Urothelium cell line (cell line): ENCODE measurements at regions not wholly inside any gene's neighbourhood (a gene's known extent, or its start where the extent isn't known, plus 50 kb on each side); places are given as distances from the start of the nearest gene placed in this dataset.
A peak's percentile ranks its signal among the peaks of the same experiment; 100 is the strongest.

Source experiments
- DNase-seq: peaks from one replicate; pipeline ENCODE4 v3.0.0; 2011; ENCODE audit warnings: low spot score, mixed read lengths
- FAIRE-seq: peaks from 2 replicates; lab custom pipeline; 2011; peaks lifted over from hg19 to GRCh38; lab: Jason Lieb, UNC

- FAIRE-seq (no peak), DNase-seq (no peak)
Measured at GRCh38 chr6:54629131-54629530, 217.4 kb upstream of the FAM83B start.

GRCh38 chr6:54632984-54633565 is 213.5 kb upstream of the FAM83B start:
- FAIRE-seq = no peak
- DNase-seq = no peak

DNA sequence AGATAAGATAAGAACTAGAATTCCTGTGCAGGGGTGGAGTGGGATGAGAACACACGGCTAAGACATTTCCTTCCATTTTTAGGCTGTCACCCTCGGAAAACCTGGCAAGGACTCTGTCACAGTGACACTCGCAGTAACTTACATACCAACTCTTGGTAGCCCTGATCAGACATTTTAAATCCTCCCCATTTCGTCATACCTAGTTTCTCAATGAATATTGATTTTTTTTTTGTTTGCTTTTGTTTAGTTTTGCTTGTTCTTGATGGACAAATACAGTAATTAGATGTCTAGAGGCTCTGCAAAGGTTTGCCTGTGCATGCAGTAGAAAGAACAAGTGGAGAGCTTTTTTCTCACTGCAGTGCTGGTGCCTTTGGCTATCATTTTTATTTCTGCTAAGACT is 213.0 kb upstream of the FAM83B start:
- no peak for FAIRE-seq

GRCh38 chr6:54640911-54641310 is 205.7 kb upstream of the FAM83B start:
- DNase-seq = no peak
- FAIRE-seq = no peak

More for the DNA sequence above, 213.0 kb upstream of the FAM83B start:
- no peak for DNase-seq

- DNase-seq = no peak
- no peak for FAIRE-seq
Measured at GRCh38 chr6:54646069-54646950, 200.3 kb upstream of the FAM83B start.

DNA sequence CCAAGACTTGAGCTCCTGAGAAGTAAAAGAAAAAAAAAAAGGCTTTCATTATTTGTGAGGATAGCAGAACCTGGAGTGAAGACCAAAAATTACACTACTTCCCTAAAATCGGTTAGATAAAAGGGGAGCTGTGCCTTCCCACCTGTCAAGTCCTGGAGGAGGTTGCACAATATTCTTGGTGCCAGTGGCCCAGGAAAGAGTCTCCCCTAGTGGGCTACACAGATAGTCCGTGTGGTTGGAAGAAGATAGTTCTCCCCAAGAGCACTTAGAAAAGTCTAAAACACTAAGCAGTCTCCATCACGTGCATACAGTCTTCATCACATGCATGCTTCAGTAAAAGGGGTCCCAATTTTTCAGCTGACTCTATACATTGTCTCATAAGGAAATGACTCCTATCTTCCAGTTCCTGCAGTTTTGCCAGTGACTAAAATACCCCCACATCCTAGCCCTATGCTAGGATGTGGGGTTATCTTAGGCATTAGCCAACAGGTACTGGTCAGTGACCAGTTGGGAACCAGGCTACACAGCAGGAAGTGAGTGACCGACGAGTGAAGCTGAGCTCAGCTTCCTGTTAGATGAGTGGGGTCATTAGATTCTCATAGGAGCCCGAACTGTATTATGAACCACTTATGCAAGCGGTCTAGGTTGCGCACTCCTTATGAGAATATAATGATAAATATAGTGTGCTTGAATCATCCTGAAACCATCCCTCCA is 199.5 kb upstream of the FAM83B start:
- DNase-seq (no peak), FAIRE-seq (no peak)

GRCh38 chr6:54654381-54654780 is 192.2 kb upstream of the FAM83B start:
- FAIRE-seq = no peak
- DNase-seq = no peak

DNA sequence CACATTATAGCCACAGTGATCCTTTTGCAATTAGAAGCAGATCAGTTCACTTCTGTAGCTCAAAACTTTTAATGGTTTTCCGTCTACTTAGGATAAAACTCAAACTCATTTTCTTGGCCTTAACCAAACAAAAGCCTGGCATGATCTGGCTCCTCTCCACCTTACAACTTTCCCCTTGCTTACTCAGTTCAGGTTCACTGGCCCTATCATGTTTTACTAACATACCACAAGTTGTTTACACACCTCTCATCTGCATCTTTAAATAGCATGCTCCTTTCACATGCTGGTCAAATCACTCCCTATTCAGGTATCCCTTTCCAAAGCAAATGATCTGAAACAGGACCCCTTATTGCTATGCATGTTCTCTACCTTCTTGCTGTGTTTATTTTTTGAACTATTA is 191.4 kb upstream of the FAM83B start:
- DNase-seq = no peak
- no peak for FAIRE-seq

- FAIRE-seq (peak; percentile 30), DNase-seq (no peak)
Measured at GRCh38 chr6:54665278-54665677, 181.3 kb upstream of the FAM83B start.

DNA sequence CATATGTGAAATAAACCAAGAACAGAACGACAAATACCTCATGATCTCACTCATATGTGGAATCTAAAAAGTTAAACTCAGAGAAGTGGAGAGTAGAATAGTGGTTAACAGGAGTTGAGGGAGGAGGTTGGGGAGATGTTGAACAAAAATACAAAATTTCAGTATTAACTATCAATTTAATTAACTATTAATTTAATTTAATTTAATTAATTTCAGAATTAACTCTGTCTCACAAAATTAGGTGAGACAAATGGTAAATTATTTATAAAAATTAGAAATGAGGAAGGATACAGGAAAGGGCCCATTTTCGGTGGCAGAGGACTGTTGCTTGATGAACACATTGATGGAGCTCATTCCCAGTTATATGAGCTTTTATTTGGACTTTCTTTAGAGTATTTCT is 166.0 kb upstream of the FAM83B start:
- FAIRE-seq (no peak), DNase-seq (no peak)

- FAIRE-seq (no peak), DNase-seq (no peak)
Measured at GRCh38 chr6:54681267-54681666, 165.3 kb upstream of the FAM83B start.

DNA sequence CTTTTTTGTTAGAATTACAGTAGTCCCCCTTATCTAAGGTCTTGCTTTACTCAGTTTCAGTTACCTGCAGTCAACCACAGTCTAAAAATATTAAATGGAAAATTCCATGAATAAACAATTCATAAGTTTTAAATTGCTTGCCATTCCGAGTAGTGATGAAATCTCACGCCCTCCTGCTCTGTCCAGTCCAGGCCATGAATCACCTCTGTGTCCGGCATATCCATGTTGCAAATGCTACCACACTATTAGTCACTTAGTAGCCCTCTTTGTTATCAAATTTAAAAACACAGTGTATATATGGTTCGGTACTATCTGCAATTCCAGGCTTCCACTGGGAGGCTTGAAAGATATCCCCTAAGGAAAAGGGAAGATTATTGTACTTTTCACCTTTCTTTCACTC is 164.6 kb upstream of the FAM83B start:
- DNase-seq (no peak), FAIRE-seq (no peak)

DNA sequence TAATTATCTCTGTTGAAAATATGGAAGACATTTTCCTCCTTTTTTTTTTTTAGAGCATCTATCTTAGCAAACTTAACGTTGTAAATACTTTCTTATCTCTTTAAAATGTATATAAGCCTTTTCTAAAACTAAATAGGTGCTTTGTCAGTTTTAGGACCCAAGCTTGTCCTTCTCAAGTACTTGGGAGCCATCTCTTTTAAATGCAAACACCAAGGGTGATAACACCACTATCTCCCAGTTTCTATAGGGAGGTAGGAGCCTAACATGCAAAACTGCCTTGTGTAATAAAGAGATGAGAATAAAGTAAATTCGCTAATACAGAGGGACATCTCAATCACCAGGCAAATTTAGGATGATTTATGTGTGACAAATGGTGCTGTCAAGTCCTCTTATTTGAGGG is 157.0 kb upstream of the FAM83B start:
- DNase-seq = no peak
- no peak for FAIRE-seq

- DNase-seq (no peak), FAIRE-seq (no peak)
Measured at GRCh38 chr6:54690596-54690995, 156.0 kb upstream of the FAM83B start.

DNA sequence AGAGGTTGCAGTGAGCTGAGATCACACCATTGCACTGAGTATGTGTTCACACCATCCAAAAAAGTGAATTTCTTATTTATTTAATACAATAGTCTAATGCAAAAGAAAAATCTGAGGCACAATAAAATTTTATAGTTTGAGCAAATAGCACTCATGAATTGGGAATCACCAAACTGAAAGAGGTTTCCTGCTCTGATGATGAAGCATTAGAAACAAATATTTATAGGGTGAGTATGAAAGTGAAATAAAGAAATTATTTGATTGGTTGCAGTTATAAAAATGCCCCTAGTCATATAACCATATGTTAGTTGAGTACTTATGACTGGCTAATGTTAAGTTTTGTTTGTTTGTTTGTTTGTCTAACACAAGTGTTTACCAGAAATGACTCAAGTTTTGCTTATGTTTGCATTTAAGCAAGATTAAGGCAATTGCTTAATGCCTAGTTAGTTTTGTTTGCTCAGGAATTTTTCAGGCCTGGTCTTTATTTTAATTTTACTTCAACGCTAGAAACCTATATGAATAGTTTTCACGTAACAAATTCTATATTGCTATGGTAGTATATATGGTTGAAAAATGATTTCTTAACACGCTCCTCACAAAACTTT is 151.5 kb upstream of the FAM83B start:
- FAIRE-seq (no peak), DNase-seq (no peak)

GRCh38 chr6:54695815-54696214 is 150.8 kb upstream of the FAM83B start:
- no peak for FAIRE-seq
- DNase-seq = no peak

DNA sequence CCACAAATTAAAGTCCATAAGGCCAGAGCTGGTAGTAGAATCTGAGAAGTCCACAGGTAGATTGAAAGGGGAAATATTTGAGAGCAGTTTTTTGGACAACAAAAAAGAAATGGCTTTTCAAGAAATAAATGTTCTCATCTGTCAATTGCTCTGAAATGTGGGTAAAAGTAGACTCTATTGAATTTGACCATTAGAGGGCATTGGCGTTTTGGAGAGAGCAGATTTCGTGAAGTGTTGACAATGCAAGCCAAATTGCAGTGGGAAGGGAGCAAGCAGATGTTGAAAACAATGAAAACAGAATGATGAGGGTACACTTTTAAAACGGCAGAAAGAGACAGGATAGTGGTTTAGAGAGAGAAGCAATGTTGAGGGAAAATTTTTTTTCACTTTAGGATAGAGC is 149.1 kb upstream of the FAM83B start:
- FAIRE-seq = no peak
- DNase-seq = peak; percentile 17

GRCh38 chr6:54698974-54699373 is 147.6 kb upstream of the FAM83B start:
- DNase-seq (no peak), FAIRE-seq (no peak)

- DNase-seq (no peak), FAIRE-seq (no peak)
Measured at GRCh38 chr6:54700158-54700557, 146.4 kb upstream of the FAM83B start.

DNA sequence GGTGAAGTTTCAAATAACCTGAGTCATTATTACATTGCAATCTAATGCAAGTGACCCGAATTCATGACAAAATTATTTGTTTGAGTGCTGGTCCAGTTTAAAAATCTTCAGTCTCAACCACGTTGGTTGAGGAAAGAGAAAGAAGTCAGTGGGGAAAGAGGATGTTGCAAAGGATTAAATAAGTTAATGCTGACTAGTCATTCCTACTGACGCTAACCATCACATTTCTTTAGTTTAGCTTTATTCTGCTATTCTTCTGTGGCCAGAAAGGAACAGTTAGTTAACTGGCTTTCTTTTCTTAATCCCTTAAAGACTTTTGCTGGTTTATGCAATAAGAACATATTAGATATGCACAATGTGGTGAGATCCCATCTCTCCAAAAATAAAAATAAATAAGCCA is 143.8 kb upstream of the FAM83B start:
- FAIRE-seq (no peak), DNase-seq (no peak)

DNA sequence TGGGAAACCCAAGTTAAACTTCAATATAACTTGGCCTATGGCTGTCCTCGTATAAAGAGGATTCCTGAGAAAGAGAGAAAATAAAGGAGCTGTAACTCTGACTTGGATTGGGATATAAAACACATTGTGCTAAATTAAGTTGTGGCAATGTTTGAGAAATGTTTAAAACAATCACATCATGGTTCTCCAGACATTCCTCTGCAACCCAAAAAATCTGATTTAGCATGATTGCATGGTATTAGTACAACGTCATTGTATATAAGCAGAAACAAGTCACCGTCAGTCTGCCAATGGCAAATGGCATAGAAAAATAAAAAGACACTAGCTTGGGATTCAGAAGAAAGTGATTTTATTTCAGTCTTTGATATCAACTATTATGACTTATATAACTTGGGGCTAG is 140.2 kb upstream of the FAM83B start:
- no peak for FAIRE-seq
- no peak for DNase-seq
